GM10266 (cell line): ENCODE measurements at regions not wholly inside any gene's neighbourhood (a gene's known extent, or its start where the extent isn't known, plus 50 kb on each side); places are given as distances from the start of the nearest gene placed in this dataset.

Experiments
- DNase-seq: peaks from one replicate; pipeline ENCODE4 v3.0.0; 2012; ENCODE audit errors: extremely low spot score
- TF ChIP-seq, protein P1 (sequence below): IDR thresholded peaks from 2 replicates; pipeline ENCODE4 v1.5.1; 2012; ENCODE audit warnings: mild to moderate bottlenecking, low read depth; ENCODE audit not compliant: control insufficient read depth, insufficient read depth; ENCODE audit errors: missing control alignments

DNA sequence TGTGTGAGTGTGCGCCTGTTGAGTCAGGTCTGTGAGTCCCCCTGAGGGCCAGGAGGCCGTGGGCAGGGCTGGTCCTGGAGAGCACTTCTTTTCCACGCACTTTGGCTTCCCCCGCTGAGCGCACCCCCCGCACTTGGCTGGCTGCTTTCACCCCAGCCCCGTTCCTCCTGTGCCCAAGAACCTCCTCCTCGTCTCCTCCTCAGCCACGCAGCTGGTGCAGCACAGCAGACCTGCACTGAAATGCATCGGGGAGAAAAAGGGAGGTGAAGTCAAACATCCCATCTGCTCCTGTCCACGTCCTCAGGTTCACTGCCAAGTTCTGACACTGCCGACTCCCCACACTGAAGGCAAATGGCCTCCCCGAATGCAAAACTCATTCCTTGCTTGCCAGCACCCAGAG lies 362.7 kb upstream of the SFSWAP start:
- TF ChIP-seq, protein P1, sequence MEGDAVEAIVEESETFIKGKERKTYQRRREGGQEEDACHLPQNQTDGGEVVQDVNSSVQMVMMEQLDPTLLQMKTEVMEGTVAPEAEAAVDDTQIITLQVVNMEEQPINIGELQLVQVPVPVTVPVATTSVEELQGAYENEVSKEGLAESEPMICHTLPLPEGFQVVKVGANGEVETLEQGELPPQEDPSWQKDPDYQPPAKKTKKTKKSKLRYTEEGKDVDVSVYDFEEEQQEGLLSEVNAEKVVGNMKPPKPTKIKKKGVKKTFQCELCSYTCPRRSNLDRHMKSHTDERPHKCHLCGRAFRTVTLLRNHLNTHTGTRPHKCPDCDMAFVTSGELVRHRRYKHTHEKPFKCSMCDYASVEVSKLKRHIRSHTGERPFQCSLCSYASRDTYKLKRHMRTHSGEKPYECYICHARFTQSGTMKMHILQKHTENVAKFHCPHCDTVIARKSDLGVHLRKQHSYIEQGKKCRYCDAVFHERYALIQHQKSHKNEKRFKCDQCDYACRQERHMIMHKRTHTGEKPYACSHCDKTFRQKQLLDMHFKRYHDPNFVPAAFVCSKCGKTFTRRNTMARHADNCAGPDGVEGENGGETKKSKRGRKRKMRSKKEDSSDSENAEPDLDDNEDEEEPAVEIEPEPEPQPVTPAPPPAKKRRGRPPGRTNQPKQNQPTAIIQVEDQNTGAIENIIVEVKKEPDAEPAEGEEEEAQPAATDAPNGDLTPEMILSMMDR: no peak
- no peak for DNase-seq

DNA sequence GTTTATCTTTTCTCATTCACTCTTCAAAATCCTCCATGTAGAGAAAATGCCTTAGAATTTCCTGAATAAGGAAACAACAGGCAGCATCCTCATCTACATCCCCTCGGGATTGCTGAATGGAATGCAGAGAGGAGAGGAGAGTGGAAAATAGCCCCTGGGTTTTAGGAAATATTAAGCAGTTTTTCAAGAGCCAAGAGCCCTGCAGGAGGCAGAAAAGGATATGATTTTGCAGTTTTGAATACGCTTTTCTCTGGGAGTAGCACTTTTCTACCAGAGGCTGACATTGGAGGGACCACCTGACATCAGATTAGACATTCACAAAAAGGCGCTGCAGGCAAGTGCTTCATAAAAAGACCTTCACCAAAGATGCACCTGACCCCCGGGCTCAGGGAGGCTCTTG lies 362.2 kb upstream of the SFSWAP start:
- no peak for DNase-seq
- TF ChIP-seq, protein P1: no peak

DNA sequence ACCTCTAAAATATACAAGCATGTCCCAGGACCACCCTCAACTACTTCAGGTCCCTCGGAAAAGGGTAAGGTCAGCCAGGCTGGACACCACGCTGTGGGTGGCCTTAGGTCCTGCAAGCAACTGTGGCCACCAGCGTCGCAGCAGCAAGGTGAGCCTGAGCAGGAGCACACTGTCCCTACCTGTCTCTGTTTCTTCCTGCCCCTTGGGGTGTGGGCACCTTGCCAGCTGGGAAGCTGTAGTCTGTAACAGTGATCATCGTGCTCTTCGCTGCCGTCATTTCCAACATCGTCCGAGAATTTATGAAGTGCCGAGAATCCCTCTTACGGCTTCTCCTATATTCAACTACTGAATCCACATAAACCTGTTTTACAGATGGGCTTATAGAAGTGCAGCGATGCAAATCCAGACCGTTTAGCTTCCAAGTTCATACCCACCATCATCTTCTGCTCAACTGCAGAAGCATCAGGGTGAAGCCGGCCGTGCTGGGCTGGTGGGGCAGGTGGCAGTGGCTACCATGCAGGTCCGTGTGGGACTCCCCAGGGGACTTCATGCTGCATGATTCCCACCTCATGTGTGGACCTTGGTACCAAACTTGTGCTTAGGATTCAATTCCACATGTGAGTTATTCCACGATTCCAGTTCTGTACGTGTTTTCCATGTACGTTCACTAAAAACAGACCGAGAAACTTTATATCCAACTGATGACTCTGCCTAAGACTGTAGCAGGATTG lies 361.3 kb upstream of the SFSWAP start:
- DNase-seq: no peak
- TF ChIP-seq, protein P1: no peak

DNA sequence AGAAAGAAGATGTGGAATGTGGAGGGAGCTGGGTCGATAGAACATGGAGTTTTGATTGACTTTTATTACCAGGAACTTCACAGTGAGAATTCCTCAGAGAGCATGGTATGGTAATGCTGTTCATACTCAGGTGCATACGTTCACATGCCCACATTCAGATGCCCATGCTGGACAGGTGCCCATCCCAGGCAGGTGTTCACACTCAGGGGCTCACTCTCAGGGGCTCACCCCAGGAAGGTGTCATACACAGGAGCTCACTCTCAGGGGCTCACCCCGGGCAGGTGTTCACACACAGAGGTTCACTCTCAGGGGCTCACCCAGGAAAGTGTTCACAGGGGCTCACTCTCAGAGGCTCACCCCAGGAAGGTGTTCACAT lies 360.0 kb upstream of the SFSWAP start:
- TF ChIP-seq, protein P1: no peak
- no peak for DNase-seq

DNA sequence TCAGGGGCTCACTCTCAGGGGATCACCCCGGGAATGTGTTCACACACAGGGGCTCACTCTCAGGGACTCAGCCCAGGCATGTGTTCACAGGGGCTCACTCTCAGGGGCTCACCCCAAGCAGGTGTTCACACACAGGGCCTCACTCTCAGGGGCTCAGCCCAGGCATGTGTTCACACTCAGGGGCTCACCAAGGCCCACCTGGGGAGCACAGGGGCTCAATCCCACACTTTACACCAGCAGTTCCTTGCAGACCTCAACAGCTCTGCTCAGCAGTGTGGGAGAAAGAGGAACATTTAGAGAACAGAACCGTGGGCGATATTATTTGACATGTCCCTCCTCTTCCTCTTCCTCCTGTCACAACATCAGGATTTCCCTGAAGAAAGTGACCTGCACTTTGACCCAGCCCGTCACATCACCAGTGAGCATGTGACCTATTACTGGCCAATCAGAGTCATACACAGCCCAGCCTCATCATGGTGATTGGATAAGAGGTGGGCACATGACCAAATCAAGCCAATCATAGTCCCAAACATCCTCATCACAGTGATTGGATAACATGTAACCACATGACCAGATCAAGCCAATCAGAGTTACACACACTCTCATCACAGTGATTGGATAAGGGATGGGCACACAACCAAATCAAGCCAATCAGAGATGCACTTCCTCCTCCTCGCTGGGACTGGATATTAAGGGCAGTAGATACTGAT lies 359.4 kb upstream of the SFSWAP start:
- TF ChIP-seq, protein P1: no peak
- no peak for DNase-seq

DNA sequence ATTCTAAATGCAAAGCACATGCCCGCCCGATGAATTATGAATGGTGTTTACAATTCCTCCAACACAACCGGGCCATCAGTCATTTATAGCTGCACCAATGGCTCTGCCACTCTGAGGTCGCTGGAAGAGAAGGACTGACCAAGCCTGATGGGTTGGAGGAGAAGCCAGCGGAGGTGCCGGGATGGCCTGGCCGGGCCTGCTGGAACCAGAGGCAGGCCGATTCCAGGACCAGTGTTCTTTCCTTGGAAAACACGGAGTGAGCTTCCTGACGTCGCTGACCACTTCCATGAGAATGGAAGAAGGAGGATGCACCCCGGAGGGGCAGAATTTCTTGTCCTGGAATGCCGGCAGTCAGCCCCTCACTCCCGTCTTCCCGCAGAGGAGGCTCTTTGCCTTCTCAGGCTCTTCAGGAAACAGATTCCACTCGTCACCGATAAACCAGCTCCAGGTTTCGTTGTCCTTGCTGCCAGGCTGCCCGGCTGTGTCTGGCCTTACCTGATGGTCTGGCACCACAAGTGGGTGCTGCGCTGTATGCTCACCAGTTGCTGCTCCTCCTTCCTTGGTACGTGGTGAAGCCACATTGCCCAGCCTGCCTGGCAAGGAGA lies 358.5 kb upstream of the SFSWAP start:
- TF ChIP-seq, protein P1: no peak
- DNase-seq: no peak

DNA sequence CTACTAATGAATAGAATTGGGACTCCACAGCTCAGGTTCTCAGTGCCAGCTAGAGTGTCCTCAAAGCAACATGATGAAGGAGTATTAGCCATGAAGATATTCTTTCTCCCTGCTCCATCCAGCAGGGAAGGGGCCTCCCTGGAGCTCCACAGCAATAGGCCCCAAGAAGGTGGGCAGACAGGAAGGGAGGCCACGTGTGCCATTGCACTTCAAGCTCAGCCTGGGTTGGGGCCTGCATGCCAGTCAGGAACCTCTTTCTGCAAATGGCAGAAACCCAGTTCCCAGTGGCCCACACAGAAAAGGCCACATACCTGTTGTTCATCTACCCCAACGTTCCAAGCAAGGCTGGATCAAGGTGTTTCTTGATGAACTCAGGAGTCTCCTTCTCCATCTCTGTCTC lies 357.5 kb upstream of the SFSWAP start:
- TF ChIP-seq, protein P1: no peak

More for the DNA sequence above, 357.5 kb upstream of the SFSWAP start:
- DNase-seq: no peak
